ENCODE measurements at regions not wholly inside any gene's neighbourhood (a gene's known extent, or its start where the extent isn't known, plus 50 kb on each side); places are given as distances from the start of the nearest gene placed in this dataset.

DNA sequence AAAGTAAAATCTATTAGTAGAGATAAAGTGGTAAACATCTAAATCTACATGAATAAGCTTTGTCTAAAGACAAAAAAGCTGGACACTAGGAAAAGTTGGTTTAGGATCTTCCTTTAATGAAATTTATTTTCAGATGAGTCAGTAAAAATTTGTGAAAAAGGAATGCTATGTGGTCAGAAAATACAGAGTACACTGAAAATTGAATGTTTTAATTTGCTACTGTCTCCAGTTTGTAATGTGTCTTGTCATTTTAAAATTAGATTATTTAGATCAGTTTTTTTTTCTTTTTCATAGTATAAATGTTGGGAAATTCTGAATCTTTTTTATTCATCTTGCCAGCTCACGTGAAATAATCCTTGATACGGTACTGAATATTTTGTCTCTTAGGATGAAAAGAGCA is 56.9 kb downstream of the SLITRK6 start:
- no peak for FAIRE-seq
- DNase-seq (ENCODE audit: extremely low spot score, insufficient read length, low read depth): no peak

DNA sequence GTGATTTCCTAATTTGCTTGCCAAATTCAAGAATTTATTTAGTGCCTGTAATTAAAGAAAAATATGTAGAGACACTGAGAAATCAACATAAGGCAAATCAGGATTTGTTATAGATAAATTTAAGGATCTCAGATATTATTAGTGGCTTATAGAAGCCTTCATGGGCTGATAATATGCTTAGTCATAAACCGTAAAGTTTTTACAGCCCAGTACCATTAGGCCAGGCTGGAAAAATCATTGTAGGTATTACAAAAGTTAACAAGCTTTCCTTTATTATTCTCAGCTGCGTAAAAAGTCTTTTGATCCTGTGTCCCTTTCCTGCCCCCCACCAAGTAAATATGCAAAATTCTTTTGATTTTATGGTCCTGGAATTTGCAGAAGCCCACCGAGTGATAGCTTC is 58.2 kb downstream of the SLITRK6 start:
- FAIRE-seq (no peak), DNase-seq (ENCODE audit: extremely low spot score, insufficient read length, low read depth) (no peak)

DNA sequence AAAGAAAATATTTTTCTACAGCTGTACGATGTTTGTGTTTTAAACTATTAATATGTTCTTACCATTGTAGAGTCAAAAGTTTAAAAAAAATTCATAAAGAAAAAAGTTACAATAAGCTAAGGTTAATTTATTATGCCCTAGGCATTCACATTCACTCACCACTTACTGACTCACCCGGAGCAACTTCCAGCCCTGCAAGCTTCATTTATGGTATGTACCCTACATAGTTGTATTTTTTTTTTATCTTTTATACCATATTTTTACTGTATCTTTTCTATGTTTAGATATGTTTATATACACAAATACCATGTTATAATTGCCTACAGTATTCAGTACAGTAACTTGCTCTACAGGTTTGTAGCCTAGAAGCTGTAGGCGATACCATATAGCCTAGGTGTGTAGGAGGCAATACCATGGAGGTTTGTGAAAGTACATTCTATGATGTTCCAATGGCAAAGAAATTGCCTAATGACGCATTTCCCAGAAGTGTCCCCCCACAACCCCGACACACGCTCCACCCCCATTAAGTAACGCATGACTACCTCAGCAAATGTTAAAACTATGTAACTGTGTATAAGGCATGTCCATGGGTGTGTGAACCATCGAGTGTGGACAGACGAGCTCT is 60.4 kb downstream of the SLITRK6 start:
- no peak for DNase-seq (ENCODE audit: extremely low spot score, insufficient read length, low read depth)
- FAIRE-seq: no peak

DNA sequence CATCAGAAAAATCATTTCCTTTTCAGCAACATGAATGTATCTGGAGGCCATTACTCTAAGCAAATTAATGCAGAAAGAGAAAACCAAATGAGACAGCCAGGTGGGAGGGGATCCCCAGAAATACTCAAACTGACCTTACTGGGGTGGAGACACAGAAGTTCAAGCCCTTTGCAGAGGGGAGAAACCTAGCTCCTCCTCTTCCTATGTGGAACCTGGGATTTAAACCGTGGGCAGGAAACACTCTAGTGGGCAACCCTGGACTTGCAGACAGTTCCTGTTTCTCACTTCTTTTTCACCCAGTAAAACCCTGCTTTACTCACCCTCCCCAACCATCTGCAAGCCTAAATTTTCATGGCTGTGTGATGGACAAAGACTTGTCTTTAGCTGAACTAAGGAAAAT is 61.3 kb downstream of the SLITRK6 start:
- FAIRE-seq (no peak), DNase-seq (ENCODE audit: extremely low spot score, insufficient read length, low read depth) (no peak)

DNA sequence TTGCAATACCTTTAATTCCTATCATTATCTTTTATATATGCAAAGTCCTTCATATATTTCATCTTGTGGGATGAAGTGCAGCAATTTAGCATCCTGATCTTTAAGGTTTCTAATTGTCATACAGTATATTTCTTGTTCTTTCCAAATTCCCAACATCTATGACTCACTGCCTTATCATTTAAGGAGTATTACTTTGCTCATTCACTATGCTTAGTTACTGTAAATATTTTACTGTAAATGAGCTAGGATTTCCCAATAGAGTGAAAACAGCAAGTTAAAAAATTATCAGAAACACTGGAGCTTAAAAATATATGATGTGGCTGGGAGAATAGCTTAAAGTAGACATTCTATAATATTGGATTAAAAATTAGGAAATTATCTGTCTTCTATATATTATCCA is 69.9 kb downstream of the SLITRK6 start:
- no peak for FAIRE-seq

DNA sequence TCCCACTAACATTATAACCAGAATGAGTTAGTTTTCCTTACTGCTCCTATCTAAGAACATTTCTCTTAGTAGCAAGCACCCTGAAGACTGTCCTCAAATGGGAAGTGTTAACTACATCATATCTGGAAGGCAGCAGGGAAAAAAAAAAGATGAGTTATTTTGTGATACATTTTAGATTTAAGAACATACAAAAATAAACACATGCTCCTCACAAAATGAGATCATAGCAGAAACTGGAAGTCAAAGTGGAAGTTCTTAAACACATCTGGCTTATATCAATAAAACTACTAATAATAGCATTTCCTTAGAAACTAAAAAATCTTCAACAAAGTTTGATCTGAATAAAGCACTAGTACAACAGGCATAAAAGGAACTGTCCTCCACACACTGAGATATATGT is 70.4 kb downstream of the SLITRK6 start:
- no peak for DNase-seq (ENCODE audit: extremely low spot score, insufficient read length, low read depth)
- FAIRE-seq: no peak

More for the DNA sequence above, 69.9 kb downstream of the SLITRK6 start:
- DNase-seq (ENCODE audit: extremely low spot score, insufficient read length, low read depth): no peak

DNA sequence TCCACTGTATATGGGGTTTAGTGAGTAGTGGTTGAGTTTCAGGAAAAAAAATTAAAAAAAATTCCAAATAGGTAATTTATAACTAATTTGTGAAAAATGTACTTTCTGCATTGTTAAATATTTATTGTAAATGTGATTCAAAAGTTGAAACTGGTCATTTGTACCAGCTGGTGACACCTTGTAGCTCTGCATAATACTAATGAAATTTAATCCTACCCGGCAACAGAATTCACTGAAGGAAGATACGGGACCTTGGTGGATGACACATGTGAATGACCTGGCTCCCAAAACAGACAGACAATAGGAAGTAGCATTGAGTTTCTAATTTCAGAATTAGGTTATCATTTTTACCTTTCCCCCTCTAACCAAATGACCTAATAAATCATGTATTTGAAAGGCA is 73.8 kb downstream of the SLITRK6 start:
- FAIRE-seq (no peak), DNase-seq (ENCODE audit: extremely low spot score, insufficient read length, low read depth) (no peak)

DNA sequence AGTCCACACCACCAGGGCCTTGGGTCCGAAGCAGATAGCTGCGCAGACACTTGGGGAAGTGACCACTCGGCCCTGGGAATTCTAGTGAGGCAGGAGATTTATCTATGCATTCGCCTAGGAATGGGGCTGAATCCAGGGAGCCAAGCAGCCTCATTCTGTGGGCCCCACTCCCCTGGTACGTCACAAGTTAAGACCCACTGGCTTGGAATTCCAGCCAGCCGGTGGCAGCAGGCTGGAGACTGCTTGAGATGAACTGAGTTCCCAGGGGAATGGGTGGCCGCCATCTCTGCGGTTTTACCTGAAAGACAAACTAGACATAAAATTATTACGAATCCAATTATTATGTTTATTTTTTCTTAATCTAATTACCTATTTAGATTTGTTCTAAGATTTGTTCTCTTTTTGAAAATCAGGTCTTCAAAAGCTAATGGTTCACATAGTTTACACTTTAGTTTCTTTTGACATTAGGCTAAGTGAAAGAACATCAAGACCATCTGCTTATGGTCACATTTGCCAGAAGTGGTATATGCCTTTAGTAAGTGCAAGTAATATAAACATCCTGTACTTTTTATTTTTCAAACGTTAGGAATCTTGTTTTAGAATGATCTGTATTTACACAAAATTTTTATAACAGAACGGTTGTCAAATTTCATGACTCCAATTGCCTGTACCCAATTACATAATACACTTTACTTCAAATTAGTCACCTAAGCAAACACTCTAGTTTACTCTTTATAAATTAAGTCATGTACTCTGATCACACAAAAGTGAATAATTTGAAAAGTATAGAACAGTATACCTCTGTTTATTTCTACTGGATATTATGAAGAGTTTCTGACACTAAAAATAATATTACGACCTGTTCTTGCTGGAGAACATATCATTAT is 74.4 kb downstream of the SLITRK6 start:
- DNase-seq (ENCODE audit: extremely low spot score, insufficient read length, low read depth) (no peak), FAIRE-seq (no peak)

DNA sequence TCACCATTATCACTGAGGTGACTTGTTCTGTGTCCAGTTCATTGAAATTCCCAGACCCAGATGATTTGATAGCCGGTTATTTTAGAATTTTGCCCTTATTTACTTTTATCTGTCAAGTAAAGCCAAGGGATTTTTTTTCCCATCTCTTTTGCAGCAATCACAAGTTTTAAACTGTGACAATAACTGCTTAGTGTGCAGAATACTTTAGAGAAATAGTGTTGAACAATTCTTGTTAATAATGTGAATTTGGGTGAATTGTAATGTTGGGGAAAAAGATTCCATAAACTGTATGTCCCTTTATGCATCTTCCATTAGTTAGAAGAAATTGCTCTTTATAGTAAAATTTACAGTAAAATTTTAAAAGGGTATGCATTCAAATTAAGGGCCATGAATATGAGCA is 79.5 kb downstream of the SLITRK6 start:
- no peak for DNase-seq (ENCODE audit: extremely low spot score, insufficient read length, low read depth)
- no peak for FAIRE-seq

DNA sequence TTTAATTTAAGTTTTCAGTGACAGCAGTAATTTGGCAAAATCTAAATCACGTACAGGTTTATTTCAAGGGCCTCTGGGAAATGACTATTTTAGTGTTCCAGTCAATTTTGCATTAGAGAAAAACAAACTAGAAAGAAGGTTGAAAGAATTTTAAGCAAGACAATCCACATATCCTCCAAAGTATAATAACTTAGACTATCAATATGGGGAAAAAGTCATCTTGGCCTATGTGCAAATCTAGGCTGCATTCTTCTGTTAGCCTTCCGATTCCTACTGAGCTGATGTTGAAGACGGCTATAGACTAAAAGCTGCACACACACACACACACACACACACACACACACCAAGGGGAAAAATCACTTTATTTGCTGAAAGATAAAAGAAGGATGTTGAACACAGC is 81.3 kb downstream of the SLITRK6 start:
- no peak for FAIRE-seq

DNA sequence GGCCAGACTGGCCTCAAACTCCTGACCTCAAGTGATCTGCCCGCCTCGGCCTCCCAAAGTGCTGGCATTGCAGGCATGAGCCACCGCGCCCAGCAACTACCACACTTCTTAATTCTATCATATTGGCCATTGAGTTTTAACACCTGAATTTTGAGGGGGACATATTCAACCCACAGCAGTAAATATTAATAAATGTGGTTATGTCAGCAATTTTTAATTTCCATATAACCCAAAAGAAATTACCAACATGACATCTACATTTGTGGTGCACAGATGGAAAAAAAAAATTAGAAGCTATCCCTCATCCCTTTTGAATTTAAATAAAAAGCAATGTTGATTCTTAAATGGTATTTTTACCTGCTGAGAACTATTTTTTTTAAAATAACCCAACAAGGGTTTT is 88.7 kb downstream of the SLITRK6 start:
- no peak for FAIRE-seq
- DNase-seq (ENCODE audit: extremely low spot score, insufficient read length, low read depth): no peak

More for the DNA sequence above, 81.3 kb downstream of the SLITRK6 start:
- no peak for DNase-seq (ENCODE audit: extremely low spot score, insufficient read length, low read depth)

DNA sequence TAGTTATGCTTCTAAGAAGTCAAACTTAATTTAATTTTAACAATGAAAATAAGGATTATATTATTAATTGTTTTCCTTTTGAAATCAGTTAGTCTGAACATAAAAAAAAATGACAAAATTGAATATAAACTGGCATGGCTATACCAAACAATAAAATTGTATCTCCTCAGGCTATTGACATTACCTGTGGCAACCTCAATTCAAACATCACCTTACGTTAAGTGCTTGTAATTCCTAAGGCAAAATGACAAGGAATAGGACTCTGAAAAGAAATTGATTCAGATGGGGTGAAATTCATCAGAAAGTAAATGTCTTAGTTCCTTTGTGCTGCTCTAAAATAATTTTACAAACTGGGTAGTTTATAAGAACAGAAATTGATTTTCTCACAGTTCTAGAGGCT is 89.5 kb downstream of the SLITRK6 start:
- DNase-seq (ENCODE audit: extremely low spot score, insufficient read length, low read depth) (no peak), FAIRE-seq (no peak)

DNA sequence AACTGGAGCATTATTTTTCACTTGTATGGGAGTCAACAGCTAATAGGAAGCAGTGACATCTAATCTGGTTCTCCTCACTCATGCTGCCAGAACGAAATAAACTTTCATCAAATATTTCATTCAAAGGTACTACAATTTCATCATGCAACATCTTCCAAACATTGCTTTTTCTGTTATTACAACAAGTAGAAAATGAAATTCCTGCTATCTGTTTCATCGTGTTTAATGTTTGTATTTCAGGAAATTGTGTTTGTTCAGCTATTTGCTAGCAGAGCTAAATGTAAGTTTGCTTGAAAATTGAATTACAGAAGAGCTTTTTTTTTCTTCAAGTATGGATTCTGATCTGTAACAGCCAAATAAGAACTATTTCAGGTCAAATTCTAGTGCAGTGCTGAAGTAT is 90.1 kb downstream of the SLITRK6 start:
- FAIRE-seq (no peak), DNase-seq (ENCODE audit: extremely low spot score, insufficient read length, low read depth) (no peak)

DNA sequence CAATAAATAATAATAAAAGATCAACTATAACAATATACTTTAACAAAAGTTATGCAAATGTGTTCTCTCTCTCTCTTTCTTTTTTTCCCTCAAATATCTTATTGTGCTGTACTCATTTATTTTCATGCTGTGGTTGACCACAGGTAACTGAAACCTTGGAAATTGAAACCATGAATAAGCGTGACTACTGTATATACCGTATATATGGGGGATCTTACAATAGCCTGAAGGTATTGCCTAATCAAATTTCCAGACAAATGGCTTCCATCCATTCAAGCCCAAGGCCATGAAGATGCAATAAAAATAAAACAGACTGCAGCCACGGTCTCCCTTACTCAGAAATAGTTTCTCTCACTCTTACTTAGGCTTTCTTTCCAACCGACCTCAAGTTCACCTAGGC is 98.3 kb downstream of the SLITRK6 start:
- FAIRE-seq: no peak
- no peak for DNase-seq (ENCODE audit: extremely low spot score, insufficient read length, low read depth)

DNA sequence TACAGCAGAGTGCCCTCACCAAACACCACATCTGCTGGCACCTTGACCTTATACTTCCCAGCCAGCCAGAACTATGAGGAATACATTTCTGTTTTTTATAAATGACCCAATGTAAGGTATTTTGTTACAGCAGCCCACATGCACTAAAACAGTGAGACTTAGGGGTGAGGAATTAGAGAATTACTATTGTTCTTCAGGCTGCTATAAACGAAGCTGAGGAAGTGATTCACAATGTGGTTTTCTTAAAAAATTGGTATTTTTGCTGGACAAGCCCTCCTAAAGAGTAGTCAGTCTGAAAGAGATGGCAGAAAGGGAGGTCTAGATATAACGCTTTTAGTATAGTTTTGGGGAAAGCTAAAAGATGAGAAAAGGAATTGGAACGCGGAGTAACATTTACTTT is 101.0 kb downstream of the SLITRK6 start:
- FAIRE-seq (no peak), DNase-seq (ENCODE audit: extremely low spot score, insufficient read length, low read depth) (no peak)

DNA sequence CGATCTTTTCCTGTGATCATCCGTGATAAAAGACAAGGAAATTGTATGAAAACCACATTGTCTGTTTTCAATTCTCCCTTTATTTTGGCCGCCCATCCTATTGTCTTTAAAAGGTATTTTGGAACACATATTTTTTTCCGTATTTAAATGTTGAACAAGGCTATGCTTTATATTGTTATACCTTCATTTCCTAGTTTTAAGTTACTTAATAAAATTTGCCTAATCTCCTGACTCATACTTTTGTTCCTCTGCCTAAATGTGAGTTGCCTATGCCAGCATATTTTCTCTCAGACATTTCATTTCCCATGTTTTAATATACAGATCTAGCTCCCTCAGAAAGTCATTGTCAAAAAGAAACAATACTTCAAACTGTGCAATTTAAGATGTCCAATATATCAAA is 104.2 kb downstream of the SLITRK6 start:
- FAIRE-seq: no peak
- no peak for DNase-seq (ENCODE audit: extremely low spot score, insufficient read length, low read depth)

DNA sequence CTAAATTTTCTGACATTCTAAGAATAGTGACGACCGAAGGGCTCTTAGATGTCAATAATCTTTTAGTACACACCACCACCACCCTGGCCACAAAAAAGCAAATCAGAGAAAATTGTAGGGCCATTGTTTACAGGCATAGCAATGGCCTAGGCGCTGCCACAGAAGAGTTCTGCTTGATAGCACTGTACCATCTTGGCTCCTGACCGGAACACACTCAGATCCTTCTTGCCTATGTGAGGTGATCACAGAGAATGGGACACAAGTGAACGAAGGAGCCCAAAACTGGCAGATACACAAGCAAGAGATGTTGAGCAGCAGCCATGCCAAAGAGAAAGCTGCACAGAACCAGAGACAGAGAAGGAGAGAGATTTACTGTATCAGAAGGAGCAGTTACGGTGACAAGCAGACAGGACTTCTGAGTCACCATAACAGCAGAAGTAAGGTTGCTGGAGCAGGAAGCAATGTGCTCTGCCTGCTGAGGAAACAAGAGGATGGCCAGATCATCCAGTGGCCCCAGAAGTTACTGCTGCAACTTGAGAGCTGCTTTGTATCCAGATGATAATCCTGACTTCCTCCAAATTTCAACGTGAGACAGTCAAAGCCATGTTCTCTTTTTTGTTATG is 105.2 kb downstream of the SLITRK6 start:
- no peak for FAIRE-seq
- DNase-seq (ENCODE audit: extremely low spot score, insufficient read length, low read depth): no peak

DNA sequence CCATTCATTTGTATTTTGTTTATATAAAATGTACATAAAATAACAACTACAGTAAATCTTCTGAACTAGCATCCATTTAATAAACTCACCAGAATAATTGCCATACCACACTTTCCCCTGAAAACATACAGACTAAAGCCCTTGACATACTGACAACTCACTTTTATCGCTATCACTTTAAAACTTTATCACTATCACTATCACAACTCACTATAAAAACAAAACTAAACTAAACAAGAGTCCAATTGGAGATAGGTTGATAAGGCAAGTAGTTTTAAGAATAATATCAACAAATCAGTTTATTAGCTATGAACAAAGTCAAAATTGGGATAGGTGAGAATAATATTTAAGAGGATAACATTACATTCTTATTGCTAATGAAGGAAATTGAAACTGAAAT is 108.9 kb downstream of the SLITRK6 start:
- no peak for FAIRE-seq
- DNase-seq (ENCODE audit: extremely low spot score, insufficient read length, low read depth): no peak

DNA sequence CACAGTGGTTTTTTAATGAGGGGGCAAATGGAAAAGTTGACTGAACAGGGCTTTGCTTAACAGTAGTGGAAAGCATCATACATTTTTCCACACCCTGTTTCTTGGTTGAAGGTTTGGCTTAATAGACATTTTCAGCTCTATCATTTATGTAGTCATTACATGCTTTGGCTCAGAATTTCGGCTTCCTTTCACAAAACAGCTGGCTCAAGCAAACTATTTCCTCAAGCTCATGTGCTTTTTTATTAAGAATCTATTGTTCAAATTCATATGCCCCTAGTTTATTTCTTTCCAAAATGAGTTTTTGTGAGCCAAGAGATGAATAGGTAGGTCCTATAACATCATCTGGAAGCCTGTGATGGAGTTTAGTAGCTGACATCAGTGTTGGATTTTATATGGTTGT is 113.8 kb downstream of the SLITRK6 start:
- FAIRE-seq (no peak), DNase-seq (ENCODE audit: extremely low spot score, insufficient read length, low read depth) (no peak)

DNA sequence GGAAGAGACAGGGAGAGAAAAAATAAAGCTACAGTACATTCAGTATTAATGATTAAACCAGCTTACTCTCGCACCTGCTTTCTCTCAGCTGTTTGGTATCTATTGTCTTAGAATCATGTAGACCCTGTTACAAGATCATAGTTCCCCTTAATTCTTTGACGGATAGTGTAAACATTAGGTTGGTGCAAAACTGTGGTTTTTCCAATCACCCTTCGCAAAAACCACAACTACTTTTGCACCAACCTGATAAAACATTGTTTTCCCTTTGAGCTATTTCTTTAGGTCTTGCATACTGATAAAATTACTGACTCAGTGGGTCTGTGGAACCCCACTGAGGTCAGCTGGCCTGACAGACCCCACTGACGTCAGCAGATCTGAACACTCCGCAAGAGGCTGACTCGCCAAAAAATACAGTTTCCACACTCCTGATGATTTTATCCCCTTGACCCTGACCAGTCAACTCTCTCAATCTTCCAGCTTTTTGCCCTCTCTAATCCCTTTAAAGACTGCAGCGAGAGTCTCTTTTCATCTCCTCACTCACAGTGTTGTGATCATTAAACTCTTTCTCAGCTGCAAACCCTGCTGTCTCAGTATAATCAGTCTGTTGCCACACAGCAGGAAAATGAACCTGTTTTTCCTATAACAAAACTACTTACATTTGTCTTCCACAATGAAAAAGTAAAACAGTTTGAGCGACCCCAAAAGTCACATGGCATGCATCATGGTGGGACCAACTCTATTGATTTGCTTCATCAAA is 123.9 kb downstream of the SLITRK6 start:
- DNase-seq (ENCODE audit: extremely low spot score, insufficient read length, low read depth): no peak
- no peak for FAIRE-seq

DNA sequence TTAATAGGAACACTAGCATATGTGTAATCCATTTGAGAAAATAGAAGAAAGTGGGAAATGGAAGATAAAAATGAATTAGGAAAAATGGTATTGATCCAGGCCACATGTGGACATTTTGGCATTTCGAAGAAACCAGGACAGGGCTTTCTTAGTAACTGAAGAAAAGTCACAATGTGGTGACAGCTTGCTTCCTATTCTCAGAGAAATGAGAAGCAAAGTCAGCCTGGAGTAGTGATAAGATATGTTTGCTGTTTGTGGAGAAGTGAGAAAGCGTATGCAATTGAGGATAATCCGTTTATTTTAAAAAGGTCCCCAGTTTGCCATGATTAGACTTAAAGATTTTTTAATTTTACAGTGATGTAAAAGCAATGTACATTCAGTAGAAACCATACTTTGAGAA is 127.9 kb downstream of the SLITRK6 start:
- no peak for FAIRE-seq

More for the DNA sequence above, 127.9 kb downstream of the SLITRK6 start:
- DNase-seq (ENCODE audit: extremely low spot score, insufficient read length, low read depth): no peak
